ENCODE measurements at regions not wholly inside any gene's neighbourhood (a gene's known extent, or its start where the extent isn't known, plus 50 kb on each side); places are given as distances from the start of the nearest gene placed in this dataset.

GRCh38 chr18:78904179-78904531, 75.5 kb upstream of the SALL3 start:
- H3K36me3 Mint-ChIP-seq (ENCODE audit: low read depth): no peaks in the 10 kb centered on the region
- no peak overlapping the region for H3K4me3 Mint-ChIP-seq
- H3K4me1 Mint-ChIP-seq: no peaks in the 10 kb centered on the region
- no peak for DNase-seq (ENCODE audit: low read depth, low spot score)
- H3K27ac Mint-ChIP-seq (ENCODE audit: unreplicated experiment): no peak overlapping the region
- no peaks in the 10 kb centered on the region for H3K9me3 Mint-ChIP-seq
- TF ChIP-seq CTCF (conservative IDR thresholded peaks at IDR 0.05): no peak
- H3K27me3 Mint-ChIP-seq (ENCODE audit: low read depth): no peaks in the 10 kb centered on the region

DNA sequence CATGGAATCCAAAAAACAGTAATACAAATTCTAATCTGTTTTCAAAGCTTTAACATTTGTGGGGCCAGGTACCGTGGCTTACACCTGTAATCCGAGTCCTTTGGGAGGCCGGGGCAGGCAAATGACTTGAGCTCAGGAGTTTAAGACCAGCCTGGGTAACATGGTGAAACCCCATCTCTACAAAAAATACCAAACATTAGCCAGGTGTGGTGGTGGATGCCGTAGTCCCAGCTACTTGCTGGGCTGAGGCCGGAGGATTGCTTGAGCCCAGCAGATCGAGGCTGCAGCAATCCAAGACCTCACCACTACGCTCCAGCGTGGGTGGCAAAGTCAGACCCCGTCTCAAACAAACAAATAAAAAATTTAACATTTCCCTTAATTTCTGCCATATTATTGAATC, 74.3 kb upstream of the SALL3 start:
- Mint-ChIP-seq H3K27me3 (ENCODE audit: low read depth) (no peaks in the 10 kb centered on the region), H3K27ac (ENCODE audit: unreplicated experiment) (no peak overlapping the region), H3K4me1 (no peaks in the 10 kb centered on the region), H3K4me3 (no peak overlapping the region), H3K36me3 (ENCODE audit: low read depth) (no peaks in the 10 kb centered on the region), H3K9me3 (no peaks in the 10 kb centered on the region)
- no peak for DNase-seq (ENCODE audit: low read depth, low spot score)
- TF ChIP-seq CTCF (conservative IDR thresholded peaks at IDR 0.05): no peak

GRCh38 chr18:78906066-78906465, 73.6 kb upstream of the SALL3 start:
- Mint-ChIP-seq H3K36me3 (ENCODE audit: low read depth) (no peaks in the 10 kb centered on the region), H3K9me3 (no peaks in the 10 kb centered on the region), H3K27me3 (ENCODE audit: low read depth) (no peaks in the 10 kb centered on the region), H3K4me1 (no peaks in the 10 kb centered on the region), H3K4me3 (no peak overlapping the region), H3K27ac (ENCODE audit: unreplicated experiment) (no peak overlapping the region)
- TF ChIP-seq CTCF (conservative IDR thresholded peaks at IDR 0.05): no peak
- DNase-seq (ENCODE audit: low read depth, low spot score): no peak

DNA sequence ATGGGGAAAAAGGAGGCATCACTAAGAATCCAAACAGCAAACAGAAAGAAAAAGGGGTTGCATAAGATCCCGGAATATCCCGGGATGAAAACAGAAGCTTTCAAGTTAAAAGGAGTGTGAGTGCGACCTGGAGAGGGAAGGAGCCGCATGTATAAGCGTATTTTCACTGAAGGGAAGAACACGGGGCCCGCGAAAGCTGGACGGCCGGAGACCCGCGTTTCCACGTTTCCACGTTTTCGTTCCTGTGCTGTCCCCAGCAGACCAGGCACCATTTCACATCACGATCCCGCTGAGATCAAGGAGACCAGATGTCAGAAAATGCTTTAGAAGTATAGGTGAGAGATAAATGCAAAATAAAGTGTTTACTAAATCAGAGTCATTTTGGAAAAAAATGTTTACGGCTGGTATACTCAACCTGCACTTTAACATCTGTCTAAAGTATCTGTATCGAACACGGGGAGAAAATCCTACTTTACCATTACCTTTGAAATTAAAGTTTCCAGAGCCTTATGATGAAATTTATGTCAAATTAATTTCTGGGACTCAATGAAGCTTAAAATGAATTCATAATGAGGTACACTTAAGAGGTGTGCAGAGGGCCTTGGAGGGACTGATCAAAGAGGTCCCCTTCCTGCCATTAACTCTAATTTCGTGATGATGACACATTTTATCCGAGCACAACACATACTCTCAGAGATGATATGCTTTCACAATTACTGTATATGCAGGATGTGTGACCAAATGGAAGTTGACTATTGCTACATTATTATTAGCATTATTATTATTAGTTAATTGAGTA, 71.0 kb upstream of the SALL3 start:
- no peaks in the 10 kb centered on the region for H3K36me3 Mint-ChIP-seq (ENCODE audit: low read depth)
- no peaks in the 10 kb centered on the region for H3K27me3 Mint-ChIP-seq (ENCODE audit: low read depth)
- H3K27ac Mint-ChIP-seq (ENCODE audit: unreplicated experiment): no peak overlapping the region
- H3K4me1 Mint-ChIP-seq: peaks cover 3% of the 10 kb centered on the region
- no peaks in the 10 kb centered on the region for H3K9me3 Mint-ChIP-seq
- TF ChIP-seq CTCF (conservative IDR thresholded peaks at IDR 0.05): no peak
- DNase-seq (ENCODE audit: low read depth, low spot score): no peak
- no peak overlapping the region for H3K4me3 Mint-ChIP-seq

GRCh38 chr18:78911751-78912283, 67.8 kb upstream of the SALL3 start:
- no peak overlapping the region for H3K27ac Mint-ChIP-seq (ENCODE audit: unreplicated experiment)
- TF ChIP-seq CTCF (conservative IDR thresholded peaks at IDR 0.05): no peak
- no peak for DNase-seq (ENCODE audit: low read depth, low spot score)

More at GRCh38 chr18:78911751-78912283, 67.8 kb upstream of the SALL3 start:
- Mint-ChIP-seq H3K4me3 (no peak overlapping the region), H3K36me3 (ENCODE audit: low read depth) (no peaks in the 10 kb centered on the region), H3K4me1 (peaks cover 4% of the 10 kb centered on the region), H3K9me3 (no peaks in the 10 kb centered on the region), H3K27me3 (ENCODE audit: low read depth) (no peaks in the 10 kb centered on the region)

All from neural crest cell (in vitro differentiated cells).